A673 (cell line): ENCODE measurements at regions not wholly inside any gene's neighbourhood (a gene's known extent, or its start where the extent isn't known, plus 50 kb on each side); places are given as distances from the start of the nearest gene placed in this dataset.

Experiments used
- BruUV-seq: library from RNA; stranded (reverse); fragments of 400-500 nt; replicated peaks from 2 replicates; lab custom pipeline; 2021; lab: Mats Ljungman, UMichigan
- CTCF ChIA-PET: fragments of 300-600 bp; sonication (Branson Sonifier 250); formaldehyde crosslinking; loops from one replicate; lab custom pipeline; 2022; ENCODE audit warnings: antibody characterized with exemption; lab: Charles Lee
- POLR2A ChIA-PET: fragments of 300-600 bp; sonication (Branson Sonifier 250); formaldehyde crosslinking; loops from one replicate; lab custom pipeline; 2022; ENCODE audit warnings: antibody characterized with exemption; ENCODE audit not compliant: low non-redundant PET; lab: Charles Lee
- DNase-seq: peaks from one replicate; pipeline ENCODE4 v3.0.0-alpha.2; 2015; ENCODE audit warnings: low spot score
- H3K27ac ChIP-seq: fragments of 200-600 bp; sonication (generic); 2 replicates; pipeline ENCODE4 v1.5.1; 2016; ENCODE audit warnings: mixed run types, low read depth, mild to moderate bottlenecking, mixed read lengths, antibody characterized with exemption, low read length; ENCODE audit not compliant: poor library complexity, severe bottlenecking
- H3K27me3 ChIP-seq: fragments of 200-600 bp; sonication (generic); replicated peaks from 2 replicates; pipeline ENCODE4 v1.6.1; 2017; ENCODE audit warnings: mixed run types, low read depth, mild to moderate bottlenecking, mixed read lengths, antibody characterized with exemption, low read length; ENCODE audit not compliant: insufficient read depth, poor library complexity
- H3K36me3 ChIP-seq: fragments of 200-600 bp; sonication (generic); 2 replicates; pipeline ENCODE4 v1.6.1; 2016; ENCODE audit warnings: mixed run types, mild to moderate bottlenecking, mixed read lengths, antibody characterized with exemption, low read length; ENCODE audit not compliant: insufficient read depth, poor library complexity, severe bottlenecking
- H3K4me1 ChIP-seq: fragments of 200-600 bp; sonication (generic); 2 replicates; pipeline ENCODE4 v1.6.1; 2017; ENCODE audit warnings: mixed run types, mild to moderate bottlenecking, mixed read lengths, antibody characterized with exemption, low read length; ENCODE audit not compliant: insufficient read depth, poor library complexity, severe bottlenecking
- H3K4me3 ChIP-seq: fragments of 200-600 bp; sonication (generic); 2 replicates; pipeline ENCODE4 v1.5.1; 2016; ENCODE audit warnings: low read depth, mixed run types, mild to moderate bottlenecking, mixed read lengths, low read length; ENCODE audit not compliant: poor library complexity, severe bottlenecking
- H3K9me3 ChIP-seq: fragments of 200-600 bp; sonication (generic); 2 replicates; pipeline ENCODE4 v1.6.1; 2016; ENCODE audit warnings: mixed run types, low read depth, mild to moderate bottlenecking, mixed read lengths, antibody characterized with exemption, low read length; ENCODE audit not compliant: poor library complexity, severe bottlenecking
- EZH2 ChIP-seq: fragments of 200-600 bp; sonication (generic); IDR thresholded peaks from 2 replicates; pipeline ENCODE4 v1.6.1; 2017; ENCODE audit warnings: borderline replicate concordance, low read depth, mild to moderate bottlenecking, mixed read lengths, antibody characterized with exemption, low read length; ENCODE audit not compliant: poor library complexity, severe bottlenecking
- intact Hi-C: fragments of 100-400 bp; cut with micrococcal nuclease; formaldehyde crosslinking; loops from one replicate; pipeline ENCODE4 v1.10.0; 2022; ENCODE audit not compliant: unreplicated experiment
- TF ChIP-seq, protein P1 (sequence below): fragments of 300-800, 200-600 bp; sonication (generic); conservative IDR thresholded peaks from 2 replicates; pipeline ENCODE4 v1.5.1; 2017; ENCODE audit warnings: low read depth, mild to moderate bottlenecking, antibody characterized with exemption, low read length, moderate library complexity, mixed read lengths

- intact Hi-C loops = no loop called here
- Histone ChIP-seq H3K4me1 (no peaks in the 10 kb centered on the region), H3K36me3 (no peaks in the 10 kb centered on the region), H3K27ac (no peak overlapping the region), H3K27me3 (no peaks in the 10 kb centered on the region), H3K4me3 (no peak overlapping the region), H3K9me3 (no peaks in the 10 kb centered on the region)
- no peak for DNase-seq
- CTCF ChIA-PET = no interaction called here
- no peak for TF ChIP-seq EZH2
- TF ChIP-seq, protein P1, sequence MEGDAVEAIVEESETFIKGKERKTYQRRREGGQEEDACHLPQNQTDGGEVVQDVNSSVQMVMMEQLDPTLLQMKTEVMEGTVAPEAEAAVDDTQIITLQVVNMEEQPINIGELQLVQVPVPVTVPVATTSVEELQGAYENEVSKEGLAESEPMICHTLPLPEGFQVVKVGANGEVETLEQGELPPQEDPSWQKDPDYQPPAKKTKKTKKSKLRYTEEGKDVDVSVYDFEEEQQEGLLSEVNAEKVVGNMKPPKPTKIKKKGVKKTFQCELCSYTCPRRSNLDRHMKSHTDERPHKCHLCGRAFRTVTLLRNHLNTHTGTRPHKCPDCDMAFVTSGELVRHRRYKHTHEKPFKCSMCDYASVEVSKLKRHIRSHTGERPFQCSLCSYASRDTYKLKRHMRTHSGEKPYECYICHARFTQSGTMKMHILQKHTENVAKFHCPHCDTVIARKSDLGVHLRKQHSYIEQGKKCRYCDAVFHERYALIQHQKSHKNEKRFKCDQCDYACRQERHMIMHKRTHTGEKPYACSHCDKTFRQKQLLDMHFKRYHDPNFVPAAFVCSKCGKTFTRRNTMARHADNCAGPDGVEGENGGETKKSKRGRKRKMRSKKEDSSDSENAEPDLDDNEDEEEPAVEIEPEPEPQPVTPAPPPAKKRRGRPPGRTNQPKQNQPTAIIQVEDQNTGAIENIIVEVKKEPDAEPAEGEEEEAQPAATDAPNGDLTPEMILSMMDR = no peak
- POLR2A ChIA-PET = no interaction called here
- no TSS peak for BruUV-seq
Observed at GRCh38 chr3:6580808-6581207, 280.1 kb upstream of the GRM7 start.

DNA sequence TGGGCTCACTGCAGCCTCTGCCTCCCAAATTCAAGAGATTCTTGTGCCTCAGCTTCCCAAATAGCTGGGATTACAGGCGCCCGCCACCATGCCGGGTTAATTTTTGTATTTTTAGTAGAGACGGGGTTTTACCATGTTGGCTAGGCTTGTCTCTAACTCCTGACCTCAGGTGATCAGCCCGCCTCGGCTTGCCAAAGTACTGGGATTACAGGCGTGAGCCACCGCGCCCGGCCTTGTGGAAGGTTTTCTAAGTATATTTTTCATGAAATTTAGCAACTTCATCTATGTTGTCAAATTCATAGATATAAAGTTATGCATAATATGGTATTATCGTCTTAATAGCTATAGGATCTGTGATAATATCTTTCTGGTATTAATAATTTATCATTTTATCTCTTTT is 275.6 kb upstream of the GRM7 start:
- Histone ChIP-seq H3K27me3 (no peaks in the 10 kb centered on the region), H3K4me3 (no peak overlapping the region), H3K27ac (no peak overlapping the region), H3K9me3 (peaks cover 2% of the 10 kb centered on the region), H3K36me3 (no peaks in the 10 kb centered on the region), H3K4me1 (no peaks in the 10 kb centered on the region)
- no TSS peak for BruUV-seq
- ChIA-PET POLR2A (no interaction called here), CTCF (no interaction called here)
- intact Hi-C loops = no loop called here
- DNase-seq = no peak
- TF ChIP-seq, protein P1 = no peak
- no peak for TF ChIP-seq EZH2

- Histone ChIP-seq H3K4me3 (no peak overlapping the region), H3K27me3 (no peaks in the 10 kb centered on the region), H3K36me3 (no peaks in the 10 kb centered on the region), H3K9me3 (peaks cover 7% of the 10 kb centered on the region), H3K4me1 (no peaks in the 10 kb centered on the region), H3K27ac (no peak overlapping the region)
- DNase-seq = no peak
- intact Hi-C loops = no loop called here
- no TSS peak for BruUV-seq
- CTCF ChIA-PET = no interaction called here
- POLR2A ChIA-PET = no interaction called here
- no peak for TF ChIP-seq EZH2
- TF ChIP-seq, protein P1 = no peak
Observed at GRCh38 chr3:6600237-6600636, 260.7 kb upstream of the GRM7 start.
